Natural killer cell treated with Interleukin-12 subunit alpha and Interleukin-12 subunit beta and Interleukin-15 and Interleukin-18, amount 100 ng/mL, for 72 hours (primary cell): ENCODE measurements at regions not wholly inside any gene's neighbourhood (a gene's known extent, or its start where the extent isn't known, plus 50 kb on each side); places are given as distances from the start of the nearest gene placed in this dataset.
"Not testable (repeated sequence)": the region's sequence is repeated elsewhere in the genome, so short reads cannot be mapped to it uniquely, and the experiment has no call there.

Experiments
- ATAC-seq, 2 donors: fragments of 150-1000 bp; cut with Tn5 transposase in 1 of 2; sonication (Bioruptor Pico), chemical (Tn5 transposase) in 1 of 2; 2 replicates each; pipeline ENCODE4 v1.10.0; 2021
- DNase-seq: peaks from one replicate; pipeline ENCODE4 v3.0.0; 2022; ENCODE audit warnings: low spot score
- H3K27ac Mint-ChIP-seq, 2 donors: 1 replicate in 1 of 2; 2 replicates in 1 of 2; pipeline ENCODE4 v1.8.0; 2022; ENCODE audit warnings: mixed read lengths in 2 of 2, mild to moderate bottlenecking in 1 of 2, moderate library complexity in 1 of 2
- H3K27me3 Mint-ChIP-seq, 2 donors: 1 replicate in 1 of 2; 2 replicates in 1 of 2; pipeline ENCODE4 v1.8.0; 2022; ENCODE audit warnings: mixed read lengths in 2 of 2
- H3K36me3 Mint-ChIP-seq: one replicate; pipeline ENCODE4 v1.8.0; 2022; ENCODE audit warnings: mixed read lengths
- H3K4me1 Mint-ChIP-seq, 2 donors: 1 replicate in 1 of 2; 2 replicates in 1 of 2; pipeline ENCODE4 v1.8.0; 2022; ENCODE audit warnings: low read depth in 2 of 2, mixed read lengths in 2 of 2, mild to moderate bottlenecking in 1 of 2
- H3K4me3 Mint-ChIP-seq: one replicate; pipeline ENCODE4 v1.8.0; 2022; ENCODE audit warnings: mixed read lengths
- H3K9me3 Mint-ChIP-seq: 2 replicates; pipeline ENCODE4 v1.8.0; 2022; ENCODE audit warnings: mixed read lengths

DNA sequence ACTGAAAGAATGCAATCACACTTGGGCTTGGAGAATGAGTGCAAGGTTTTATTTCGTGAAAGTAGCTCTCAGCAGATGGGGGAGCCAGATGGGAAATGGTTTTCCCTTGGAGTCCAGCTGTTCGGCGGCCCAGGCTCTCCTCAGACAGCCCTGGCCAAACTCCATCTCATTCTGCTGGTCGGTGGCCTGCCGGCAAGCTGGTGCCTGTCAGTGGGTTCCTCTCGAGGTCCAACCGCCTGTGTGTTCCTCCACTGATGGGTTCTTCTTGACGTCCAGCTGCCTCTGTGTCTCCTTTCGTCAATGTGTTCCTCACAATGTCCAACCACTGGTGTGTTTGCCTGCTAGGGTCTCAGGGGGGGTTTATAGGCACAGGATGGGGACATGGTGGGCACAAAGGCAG, 80.3 kb downstream of the POU3F4 start:
- peaks cover 9% of the 10 kb centered on the region for H3K9me3 Mint-ChIP-seq
- no peaks in the 10 kb centered on the region for H3K4me1 Mint-ChIP-seq
- peaks cover 0 to 4% of the 10 kb centered on the region in 2 donors for H3K27me3 Mint-ChIP-seq
- H3K36me3 Mint-ChIP-seq: no peaks in the 10 kb centered on the region
- no peak overlapping the region for H3K27ac Mint-ChIP-seq
- H3K4me3 Mint-ChIP-seq: no peak overlapping the region
- no peak for ATAC-seq
- no peak for DNase-seq

DNA sequence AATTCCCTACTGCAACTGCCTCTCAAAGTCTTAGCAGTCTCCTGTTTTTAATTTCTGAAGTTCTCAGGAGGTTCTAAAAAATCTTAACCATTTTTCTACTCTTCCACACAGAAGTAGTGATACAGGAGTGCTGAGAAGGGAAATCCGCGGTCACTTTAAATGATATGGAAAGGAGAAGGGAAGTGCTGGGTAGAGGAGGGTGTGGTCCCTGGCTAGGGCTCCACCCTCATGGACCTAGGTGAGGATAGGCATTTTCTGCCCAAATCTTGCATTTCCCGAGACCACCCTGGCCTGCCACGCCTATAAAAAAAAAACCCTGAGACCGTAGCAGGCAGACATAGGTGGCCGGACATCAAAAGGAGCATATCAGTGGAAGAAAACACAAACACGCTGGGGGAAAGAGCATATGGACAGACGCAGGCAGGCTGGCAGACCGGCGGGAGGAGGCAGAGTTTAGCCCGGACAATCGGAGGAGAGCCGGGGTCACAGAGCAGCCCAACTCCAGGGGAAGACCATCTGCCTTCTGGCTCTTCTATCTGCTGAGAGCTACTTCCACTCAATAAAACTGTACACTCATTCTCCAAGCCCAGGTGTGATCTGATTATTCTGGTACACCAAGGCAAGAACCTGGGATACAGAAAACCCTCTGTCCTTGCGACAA, 85.7 kb downstream of the POU3F4 start:
- ATAC-seq: no peak
- H3K4me1 Mint-ChIP-seq: no peaks in the 10 kb centered on the region
- no peaks in the 10 kb centered on the region for H3K27me3 Mint-ChIP-seq
- no peak overlapping the region for H3K27ac Mint-ChIP-seq
- no peak for DNase-seq
- H3K9me3 Mint-ChIP-seq: no peaks in the 10 kb centered on the region
- no peak overlapping the region for H3K4me3 Mint-ChIP-seq
- H3K36me3 Mint-ChIP-seq: no peaks in the 10 kb centered on the region

DNA sequence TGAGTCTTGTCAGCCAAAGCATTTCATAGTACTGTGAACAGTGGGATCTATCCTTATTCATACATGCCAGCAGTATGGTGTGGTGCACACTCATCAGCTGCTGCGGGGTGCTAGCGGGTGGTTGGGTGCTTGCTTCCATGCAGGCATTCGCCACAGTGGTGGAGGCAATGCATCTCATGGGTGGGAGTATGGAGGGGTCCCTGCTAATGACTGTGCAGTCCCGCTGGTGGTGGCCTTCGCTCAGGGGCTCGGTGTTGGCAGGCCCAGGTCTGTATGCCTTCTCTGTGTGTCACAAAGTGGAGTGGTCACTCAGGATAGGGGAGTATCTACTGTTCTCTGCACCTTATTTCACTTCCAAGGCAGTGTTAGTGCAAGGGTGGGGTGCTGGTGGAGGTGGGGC, 122.6 kb downstream of the POU3F4 start:
- Mint-ChIP-seq H3K4me3 (no peak overlapping the region), H3K9me3 (no peaks in the 10 kb centered on the region), H3K27me3 (no peaks in the 10 kb centered on the region), H3K27ac (no peak overlapping the region), H3K4me1 (peaks cover 5 to 7% of the 10 kb centered on the region in 2 donors), H3K36me3 (no peaks in the 10 kb centered on the region)
- ATAC-seq (peak in 1 of 2 donors; percentile 36), DNase-seq (no peak)

DNA sequence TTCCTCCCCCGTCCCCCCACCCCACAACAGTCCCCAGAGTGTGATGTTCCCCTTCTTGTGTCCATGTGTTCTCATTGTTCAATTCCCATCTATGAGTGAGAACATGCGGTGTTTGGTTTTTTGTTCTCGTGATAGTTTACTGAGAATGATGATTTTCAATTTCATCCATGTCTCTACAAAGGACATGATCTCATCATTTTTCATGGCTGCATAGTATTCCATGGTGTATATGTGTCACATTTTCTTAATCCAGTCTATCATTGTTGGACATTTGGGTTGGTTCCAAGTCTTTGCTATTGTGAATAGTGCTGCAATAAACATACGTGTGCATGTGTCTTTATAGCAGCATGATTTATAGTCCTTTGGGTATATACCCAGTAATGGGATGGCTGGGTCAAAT, 141.6 kb downstream of the POU3F4 start:
- H3K36me3 Mint-ChIP-seq, H3K27me3 Mint-ChIP-seq, DNase-seq, H3K4me3 Mint-ChIP-seq, ATAC-seq, H3K9me3 Mint-ChIP-seq, H3K4me1 Mint-ChIP-seq, H3K27ac Mint-ChIP-seq: not testable (repeated sequence)

DNA sequence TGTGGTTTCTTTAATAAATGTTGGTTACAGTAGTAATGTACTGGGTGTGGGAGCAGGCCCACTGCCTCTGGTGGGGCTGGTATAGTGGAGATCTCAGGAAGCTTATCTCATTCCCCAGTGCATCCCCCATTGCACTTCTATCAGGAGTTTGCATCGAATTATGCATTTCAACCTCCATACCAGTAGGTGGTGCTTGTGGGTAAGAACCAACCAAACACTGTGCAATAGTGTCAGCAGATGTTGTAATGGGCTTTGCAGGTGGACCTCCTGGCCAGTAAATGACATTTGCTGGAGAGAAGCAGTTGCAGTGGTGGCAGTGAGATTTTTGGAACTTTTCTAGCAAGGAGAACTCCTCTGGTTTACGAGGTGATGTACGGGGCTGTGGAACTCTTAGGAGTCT, 150.6 kb downstream of the POU3F4 start:
- Mint-ChIP-seq H3K27me3 (no peaks in the 10 kb centered on the region), H3K9me3 (no peaks in the 10 kb centered on the region), H3K4me1 (no peaks in the 10 kb centered on the region), H3K4me3 (no peak overlapping the region), H3K36me3 (no peaks in the 10 kb centered on the region), H3K27ac (no peak overlapping the region)
- no peak for ATAC-seq
- no peak for DNase-seq
